Superior temporal gyrus (tissue), 1 donor: ENCODE measurements at regions not wholly inside any gene's neighbourhood (a gene's known extent, or its start where the extent isn't known, plus 50 kb on each side); places are given as distances from the start of the nearest gene placed in this dataset.

Experiments used
- DNase-seq: peaks from one replicate; pipeline ENCODE4 v3.0.0-alpha.2; 2016; ENCODE audit errors: extremely low spot score

- no peak for DNase-seq
These were observed 173.0 kb upstream of the CASK start for GRCh38 chrX:42096265-42096920.

GRCh38 chrX:42094218-42094617 lies 170.9 kb upstream of the CASK start:
- no peak for DNase-seq

GRCh38 chrX:42093756-42094155 lies 170.4 kb upstream of the CASK start:
- no peak for DNase-seq

GRCh38 chrX:42090395-42090794 lies 167.0 kb upstream of the CASK start:
- DNase-seq = no peak

GRCh38 chrX:42089031-42089430 lies 165.7 kb upstream of the CASK start:
- no peak for DNase-seq

- DNase-seq = no peak
These were observed 164.6 kb upstream of the CASK start for GRCh38 chrX:42087960-42088359.

GRCh38 chrX:42085836-42086235 lies 162.5 kb upstream of the CASK start:
- no peak for DNase-seq

- DNase-seq = no peak
These were observed 156.6 kb upstream of the CASK start for GRCh38 chrX:42079968-42080367.

- no peak for DNase-seq
These were observed 154.3 kb upstream of the CASK start for GRCh38 chrX:42077675-42078074.

GRCh38 chrX:42075032-42075431 lies 151.7 kb upstream of the CASK start:
- DNase-seq = no peak

GRCh38 chrX:42073448-42073847 lies 150.1 kb upstream of the CASK start:
- DNase-seq = no peak

GRCh38 chrX:42070866-42071265 lies 147.5 kb upstream of the CASK start:
- DNase-seq = no peak

GRCh38 chrX:42054256-42054655 lies 130.9 kb upstream of the CASK start:
- no peak for DNase-seq

GRCh38 chrX:42050345-42050744 lies 127.0 kb upstream of the CASK start:
- no peak for DNase-seq

- DNase-seq = peak; percentile 9
These were observed 124.5 kb upstream of the CASK start for GRCh38 chrX:42047886-42048285.

- no peak for DNase-seq
These were observed 104.8 kb upstream of the CASK start for GRCh38 chrX:42028109-42028508.

- DNase-seq = no peak
These were observed 104.1 kb upstream of the CASK start for GRCh38 chrX:42027367-42028000.

GRCh38 chrX:42025861-42026260 lies 102.5 kb upstream of the CASK start:
- DNase-seq = no peak

GRCh38 chrX:42023122-42023521 lies 99.8 kb upstream of the CASK start:
- DNase-seq = no peak

GRCh38 chrX:42022158-42022557 lies 98.8 kb upstream of the CASK start:
- DNase-seq = no peak

GRCh38 chrX:42021058-42021457 lies 97.7 kb upstream of the CASK start:
- DNase-seq = no peak

- no peak for DNase-seq
These were observed 96.9 kb upstream of the CASK start for GRCh38 chrX:42020225-42020624.

GRCh38 chrX:42017971-42018370 lies 94.6 kb upstream of the CASK start:
- no peak for DNase-seq

- no peak for DNase-seq
These were observed 77.5 kb upstream of the CASK start for GRCh38 chrX:42000836-42001235.
